HEK293 (cell line): ENCODE measurements at regions not wholly inside any gene's neighbourhood (a gene's known extent, or its start where the extent isn't known, plus 50 kb on each side); places are given as distances from the start of the nearest gene placed in this dataset.

ENCODE experiments used
- ZNF707 ChIP-seq: fragments of 450-650 bp; formaldehyde crosslinking; IDR thresholded peaks from 2 replicates; pipeline ENCODE4 v1.5.1; 2016; ENCODE audit warnings: missing biosample characterization, missing genetic modification characterization
- TF ChIP-seq, protein P1 (sequence below): fragments of 450-650 bp; formaldehyde crosslinking; IDR thresholded peaks from 2 replicates; pipeline ENCODE4 v1.5.1; 2016; ENCODE audit warnings: missing biosample characterization, missing genetic modification characterization

DNA sequence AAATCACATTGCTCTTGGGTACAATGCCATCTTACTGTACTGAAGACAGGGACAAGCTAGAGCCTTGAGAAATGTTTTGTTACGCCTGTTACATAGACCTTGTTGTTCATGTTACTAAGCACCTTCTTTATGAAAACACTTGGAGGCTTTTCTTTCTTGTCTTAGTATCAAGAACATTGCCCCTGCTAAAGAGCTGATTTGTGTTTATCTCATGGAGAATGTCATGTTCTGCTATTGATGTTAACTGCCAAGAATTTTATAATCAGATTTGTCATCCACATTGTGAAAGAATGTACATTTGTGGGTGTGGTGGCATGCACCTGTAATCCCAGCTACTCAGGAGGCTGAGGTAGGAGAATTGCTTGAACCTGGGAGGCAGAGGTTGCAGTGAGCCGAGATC lies 431.3 kb upstream of the MDFIC2 start:
- TF ChIP-seq, protein P1, sequence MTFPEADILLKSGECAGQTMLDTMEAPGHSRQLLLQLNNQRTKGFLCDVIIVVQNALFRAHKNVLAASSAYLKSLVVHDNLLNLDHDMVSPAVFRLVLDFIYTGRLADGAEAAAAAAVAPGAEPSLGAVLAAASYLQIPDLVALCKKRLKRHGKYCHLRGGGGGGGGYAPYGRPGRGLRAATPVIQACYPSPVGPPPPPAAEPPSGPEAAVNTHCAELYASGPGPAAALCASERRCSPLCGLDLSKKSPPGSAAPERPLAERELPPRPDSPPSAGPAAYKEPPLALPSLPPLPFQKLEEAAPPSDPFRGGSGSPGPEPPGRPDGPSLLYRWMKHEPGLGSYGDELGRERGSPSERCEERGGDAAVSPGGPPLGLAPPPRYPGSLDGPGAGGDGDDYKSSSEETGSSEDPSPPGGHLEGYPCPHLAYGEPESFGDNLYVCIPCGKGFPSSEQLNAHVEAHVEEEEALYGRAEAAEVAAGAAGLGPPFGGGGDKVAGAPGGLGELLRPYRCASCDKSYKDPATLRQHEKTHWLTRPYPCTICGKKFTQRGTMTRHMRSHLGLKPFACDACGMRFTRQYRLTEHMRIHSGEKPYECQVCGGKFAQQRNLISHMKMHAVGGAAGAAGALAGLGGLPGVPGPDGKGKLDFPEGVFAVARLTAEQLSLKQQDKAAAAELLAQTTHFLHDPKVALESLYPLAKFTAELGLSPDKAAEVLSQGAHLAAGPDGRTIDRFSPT: no peak
- TF ChIP-seq ZNF707 (tag by site-specific recombination): no peak
